Neuronal stem cell (in vitro differentiated cells): ENCODE measurements at regions not wholly inside any gene's neighbourhood (a gene's known extent, or its start where the extent isn't known, plus 50 kb on each side); places are given as distances from the start of the nearest gene placed in this dataset.
"Not testable (repeated sequence)": the region's sequence is repeated elsewhere in the genome, so short reads cannot be mapped to it uniquely, and the experiment has no call there.

Experiments used
- DNase-seq: peaks from one replicate; pipeline ENCODE4 v3.0.0-alpha.2; 2013; ENCODE audit warnings: low spot score
- H2AFZ ChIP-seq: one replicate; pipeline ENCODE4 v1.6.1; 2013; ENCODE audit warnings: mild to moderate bottlenecking, low read length, inconsistent platforms
- H2AK5ac ChIP-seq: 2 replicates; pipeline ENCODE4 v1.6.1; 2013; ENCODE audit warnings: low read depth, mild to moderate bottlenecking, inconsistent platforms, low read length, moderate library complexity, mixed read lengths
- H2BK120ac ChIP-seq: 2 replicates; pipeline ENCODE4 v1.6.1; 2013; ENCODE audit warnings: low read depth, mild to moderate bottlenecking, inconsistent platforms, low read length, moderate library complexity, mixed read lengths
- H2BK12ac ChIP-seq: one replicate; pipeline ENCODE4 v1.6.1; 2013; ENCODE audit warnings: low read length, inconsistent platforms
- H2BK15ac ChIP-seq: 2 replicates; pipeline ENCODE4 v1.6.1; 2013; ENCODE audit warnings: mild to moderate bottlenecking, low read length, inconsistent platforms, mixed read lengths
- H2BK5ac ChIP-seq: one replicate; pipeline ENCODE4 v1.6.1; 2013; ENCODE audit warnings: inconsistent platforms, mild to moderate bottlenecking, low read length, moderate library complexity
- H3K14ac ChIP-seq: one replicate; pipeline ENCODE4 v1.6.1; 2013; ENCODE audit warnings: low read length, inconsistent platforms
- H3K18ac ChIP-seq: 2 replicates; pipeline ENCODE4 v1.6.1; 2013; ENCODE audit warnings: low read length, inconsistent platforms
- H3K23ac ChIP-seq: 2 replicates; pipeline ENCODE4 v1.6.1; 2013; ENCODE audit warnings: low read depth, mild to moderate bottlenecking, mixed read lengths, low read length, inconsistent platforms; ENCODE audit not compliant: poor library complexity
- H3K27ac ChIP-seq: replicated peaks from 3 replicates; pipeline ENCODE4 v1.5.1; 2013; ENCODE audit warnings: low read length, inconsistent platforms
- H3K27me3 ChIP-seq, 3 experiments: 2 replicates each; pipeline ENCODE4 v1.6.1; 2013; ENCODE audit warnings: low read length in 3 of 3, mild to moderate bottlenecking in 2 of 3, inconsistent platforms in 1 of 3, low read depth in 1 of 3, mixed read lengths in 1 of 3, moderate library complexity in 1 of 3; ENCODE audit not compliant: control insufficient read depth in 3 of 3, insufficient read depth in 3 of 3
- H3K36me3 ChIP-seq, 2 donors: replicated peaks in 1 of 2; 2 replicates each; pipeline ENCODE4 v1.6.1; 2013; ENCODE audit warnings: low read length in 2 of 2; ENCODE audit not compliant: control insufficient read depth in 2 of 2, insufficient read depth in 2 of 2
- H3K4ac ChIP-seq: 2 replicates; pipeline ENCODE4 v1.6.1; 2013; ENCODE audit warnings: inconsistent platforms, mild to moderate bottlenecking, low read length, moderate library complexity
- H3K4me1 ChIP-seq, 2 donors: 1 replicate in 1 of 2; 2 replicates in 1 of 2; pipeline ENCODE4 v1.6.1; 2013; ENCODE audit warnings: low read length in 2 of 2, low read depth in 1 of 2; ENCODE audit not compliant: control insufficient read depth in 2 of 2, insufficient read depth in 1 of 2
- H3K4me2 ChIP-seq: one replicate; pipeline ENCODE4 v1.6.1; 2013; ENCODE audit warnings: mild to moderate bottlenecking, low read length, inconsistent platforms; ENCODE audit not compliant: insufficient read depth, poor library complexity, severe bottlenecking
- H3K4me3 ChIP-seq, 2 donors: 2 replicates each; pipeline ENCODE4 v1.5.1; 2013; ENCODE audit warnings: low read length in 2 of 2, mild to moderate bottlenecking in 2 of 2, inconsistent platforms in 1 of 2, moderate library complexity in 1 of 2
- H3K79me1 ChIP-seq: one replicate; pipeline ENCODE4 v1.6.1; 2013; ENCODE audit warnings: low read depth, mild to moderate bottlenecking, inconsistent platforms, low read length, moderate library complexity
- H3K9ac ChIP-seq: one replicate; pipeline ENCODE4 v1.6.1; 2013; ENCODE audit warnings: mild to moderate bottlenecking, low read depth, low read length, inconsistent platforms; ENCODE audit not compliant: poor library complexity
- H3K9me3 ChIP-seq, 2 donors: replicated peaks in 1 of 2; 2 replicates each; pipeline versions ENCODE3 to v1.6.1; 2013; ENCODE audit warnings: low read length in 2 of 2, mild to moderate bottlenecking in 2 of 2, inconsistent platforms in 1 of 2, low read depth in 1 of 2, mixed read lengths in 1 of 2, moderate library complexity in 1 of 2; ENCODE audit not compliant: control insufficient read depth in 2 of 2, insufficient read depth in 1 of 2
- H4K8ac ChIP-seq: one replicate; pipeline ENCODE4 v1.6.1; 2013; ENCODE audit warnings: low read depth, mild to moderate bottlenecking, inconsistent platforms, low read length, moderate library complexity
- H4K91ac ChIP-seq: one replicate; pipeline ENCODE4 v1.6.1; 2013; ENCODE audit warnings: low read length, low read depth, mild to moderate bottlenecking, inconsistent platforms; ENCODE audit not compliant: poor library complexity
- WGBS, 2 donors: extraction: QIAGEN DNeasy Blood & Tissue Kit; methylation state at CpG; one replicate each; pipeline ENCODE4 v1.1.7; 2013; ENCODE audit warnings: missing lambda C conversion rate in 2 of 2, mixed read lengths in 1 of 2; ENCODE audit not compliant: insufficient read length in 2 of 2, insufficient replicate concordance in 1 of 2; ENCODE audit errors: extremely low coverage in 2 of 2; 5-methylcytosine and 5-hydroxymethylcytosine counted together

GRCh38 chr5:98372351-98372750 is 401.1 kb upstream of the RGMB start:
- H3K27me3 ChIP-seq: no peaks in the 10 kb centered on the region
- no peak overlapping the region for H2AK5ac ChIP-seq
- no peak overlapping the region for H3K4me2 ChIP-seq
- no peak overlapping the region for H4K91ac ChIP-seq
- H4K8ac ChIP-seq: no peak overlapping the region
- no peak overlapping the region for H2BK120ac ChIP-seq
- no peaks in the 10 kb centered on the region for H3K9me3 ChIP-seq
- no peak overlapping the region for H3K14ac ChIP-seq
- no peak for DNase-seq
- no peak overlapping the region for H2AFZ ChIP-seq
- no peaks in the 10 kb centered on the region for H3K79me1 ChIP-seq
- H3K4me1 ChIP-seq: peaks cover 0 to 1% of the 10 kb centered on the region in 2 donors
- H3K27ac ChIP-seq: no peak overlapping the region
- no peak overlapping the region for H2BK15ac ChIP-seq
- no peak overlapping the region for H2BK12ac ChIP-seq
- H3K9ac ChIP-seq: no peak overlapping the region
- no peak overlapping the region for H3K4ac ChIP-seq
- no peak overlapping the region for H3K4me3 ChIP-seq
- H2BK5ac ChIP-seq: no peak overlapping the region
- H3K36me3 ChIP-seq: no peaks in the 10 kb centered on the region
- H3K23ac ChIP-seq: no peak overlapping the region
- no peak overlapping the region for H3K18ac ChIP-seq

DNA sequence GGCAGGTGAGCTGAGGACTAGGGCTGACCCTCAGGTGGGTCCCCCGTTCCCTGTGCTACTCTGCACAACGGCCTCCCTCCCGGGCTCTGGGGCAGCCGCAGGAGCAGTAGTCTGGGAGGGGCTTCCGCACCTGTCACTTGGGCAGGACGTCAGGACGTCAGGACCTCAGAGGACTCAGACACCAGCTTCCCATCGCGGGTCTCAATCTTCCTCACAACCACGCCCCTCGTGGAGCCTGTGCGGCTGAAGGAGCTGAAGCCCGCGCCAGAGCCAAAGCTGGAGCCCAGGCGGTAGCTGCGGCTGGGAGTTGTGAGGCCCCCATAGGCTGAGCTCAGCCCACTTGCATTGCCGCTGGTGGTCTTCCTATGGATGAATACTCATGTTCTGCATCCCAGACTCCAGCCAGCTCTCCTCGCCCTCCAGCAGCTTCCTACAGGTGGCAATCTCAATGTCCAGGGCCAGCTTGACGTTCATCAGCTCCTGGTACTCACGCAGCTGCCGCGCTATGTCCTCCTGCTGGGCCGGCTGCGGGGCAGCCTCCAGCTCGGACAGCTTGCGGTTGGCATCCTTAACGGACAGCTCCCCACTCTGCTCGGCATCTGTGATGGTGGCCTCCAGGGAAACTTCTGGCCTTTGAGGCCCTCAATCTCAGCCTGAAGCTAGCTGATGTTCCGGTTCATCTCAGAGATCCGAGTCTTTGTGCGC is 381.4 kb upstream of the RGMB start:
- no peak for DNase-seq
- Histone ChIP-seq H3K4ac (no peak overlapping the region), H3K23ac (no peak overlapping the region), H2BK12ac (no peak overlapping the region), H3K4me1 (no peaks in the 10 kb centered on the region), H4K91ac (no peak overlapping the region), H2BK120ac (no peak overlapping the region), H3K27me3 (no peaks in the 10 kb centered on the region), H3K18ac (peak overlapping the region; percentile 76), H2AK5ac (peak overlapping the region; percentile 84), H3K14ac (peak overlapping the region; percentile 21), H3K27ac (no peak overlapping the region), H2BK15ac (peak overlapping the region; percentile 81), H3K4me3 (no peak overlapping the region), H4K8ac (peak overlapping the region; percentile 82), H3K4me2 (no peak overlapping the region), H3K9me3 (peaks cover 3 to 7% of the 10 kb centered on the region in 2 donors), H3K36me3 (no peaks in the 10 kb centered on the region), H3K9ac (no peak overlapping the region), H3K79me1 (no peaks in the 10 kb centered on the region), H2AFZ (no peak overlapping the region), H2BK5ac (peak overlapping the region; percentile 39)
- no CpG with 5 or more reads among the region's 31 CpGs for WGBS, 2 donors

- H3K18ac ChIP-seq, H3K27me3 ChIP-seq, H3K23ac ChIP-seq, H2BK12ac ChIP-seq, H2BK5ac ChIP-seq, H3K4ac ChIP-seq, H2BK120ac ChIP-seq, H3K14ac ChIP-seq, H2BK15ac ChIP-seq, H3K36me3 ChIP-seq, H3K79me1 ChIP-seq, H2AK5ac ChIP-seq, H3K4me3 ChIP-seq, H3K4me2 ChIP-seq, H4K91ac ChIP-seq, H4K8ac ChIP-seq, H3K9ac ChIP-seq, DNase-seq, H3K27ac ChIP-seq, H3K4me1 ChIP-seq, H3K9me3 ChIP-seq: not testable (repeated sequence)
- H2AFZ ChIP-seq: peak overlapping the region; percentile 33
- WGBS, 2 donors: no CpG with 5 or more reads among the region's 8 CpGs
These were observed 380.3 kb upstream of the RGMB start for GRCh38 chr5:98393205-98393604.

- no peaks in the 10 kb centered on the region for H3K4me1 ChIP-seq
- H3K27ac ChIP-seq: no peak overlapping the region
- no peak overlapping the region for H2BK5ac ChIP-seq
- H3K14ac ChIP-seq: no peak overlapping the region
- H3K9me3 ChIP-seq: peaks cover 3 to 7% of the 10 kb centered on the region in 2 donors
- H2BK15ac ChIP-seq: no peak overlapping the region
- H3K23ac ChIP-seq: no peak overlapping the region
- no peak overlapping the region for H4K8ac ChIP-seq
- H2BK12ac ChIP-seq: no peak overlapping the region
- H2AFZ ChIP-seq: no peak overlapping the region
- DNase-seq: no peak
- no peaks in the 10 kb centered on the region for H3K79me1 ChIP-seq
- no peak overlapping the region for H3K18ac ChIP-seq
- H4K91ac ChIP-seq: no peak overlapping the region
- no peaks in the 10 kb centered on the region for H3K36me3 ChIP-seq
- no peak overlapping the region for H3K9ac ChIP-seq
- WGBS, 2 donors: no CpG with 5 or more reads among the region's 3 CpGs
- no peak overlapping the region for H2BK120ac ChIP-seq
- no peaks in the 10 kb centered on the region for H3K27me3 ChIP-seq
- H3K4me2 ChIP-seq: no peak overlapping the region
- H3K4ac ChIP-seq: no peak overlapping the region
- no peak overlapping the region for H3K4me3 ChIP-seq
- no peak overlapping the region for H2AK5ac ChIP-seq
These were observed 376.4 kb upstream of the RGMB start for GRCh38 chr5:98397081-98397480.
